ENCODE measurements at regions not wholly inside any gene's neighbourhood (a gene's known extent, or its start where the extent isn't known, plus 50 kb on each side); places are given as distances from the start of the nearest gene placed in this dataset.

GRCh38 chr13:107250628-107251027 is 682.7 kb upstream of the ARGLU1 start:
- peaks cover 0 to 4% (median 0%) of the 10 kb centered on the region in 5 donors for H3K4me1 ChIP-seq (ENCODE audit: control insufficient read depth in 5 of 5, insufficient read depth in 5 of 5, low read length in 5 of 5)
- H3K4me3 ChIP-seq = no peak overlapping the region
- DNase-seq (no peak), ATAC-seq (ENCODE audit: insufficient read depth, low FRiP score) (no peak)
- no peak for TF ChIP-seq CTCF (IDR thresholded peaks at IDR 0.05; ENCODE audit: control extremely low read depth, extremely low read depth)
- no peaks in the 10 kb centered on the region for H3K27me3 ChIP-seq (ENCODE audit: control insufficient read depth in 3 of 3, insufficient read depth in 3 of 3, low read length in 2 of 3)
- 75 to 76% methylated on average over 4 of the region's 4 CpGs for WGBS, 2 donors
- H3K9me3 ChIP-seq (ENCODE audit: control insufficient read depth in 4 of 4, insufficient read depth in 3 of 4, low read length in 3 of 4) = no peaks in the 10 kb centered on the region
- H3K36me3 ChIP-seq (ENCODE audit: control insufficient read depth in 4 of 4, insufficient read depth in 4 of 4, low read length in 4 of 4) = no peaks in the 10 kb centered on the region
- H3K9ac ChIP-seq (ENCODE audit: insufficient read depth in 1 of 2, low read length in 2 of 2) = no peak overlapping the region
- no peak overlapping the region for H3K27ac ChIP-seq (ENCODE audit: low read depth in 1 of 2, low read length in 1 of 2)

- Histone ChIP-seq H3K36me3 (ENCODE audit: control insufficient read depth in 4 of 4, insufficient read depth in 4 of 4, low read length in 4 of 4) (no peaks in the 10 kb centered on the region), H3K9ac (ENCODE audit: insufficient read depth in 1 of 2, low read length in 2 of 2) (no peak overlapping the region), H3K4me3 (no peak overlapping the region), H3K9me3 (ENCODE audit: control insufficient read depth in 4 of 4, insufficient read depth in 3 of 4, low read length in 3 of 4) (no peaks in the 10 kb centered on the region), H3K27me3 (ENCODE audit: control insufficient read depth in 3 of 3, insufficient read depth in 3 of 3, low read length in 2 of 3) (no peaks in the 10 kb centered on the region), H3K27ac (ENCODE audit: low read depth in 1 of 2, low read length in 1 of 2) (no peak overlapping the region), H3K4me1 (ENCODE audit: control insufficient read depth in 5 of 5, insufficient read depth in 5 of 5, low read length in 5 of 5) (peaks cover 0 to 4% (median 0%) of the 10 kb centered on the region in 5 donors)
- 79 to 80% methylated on average over 2 of the region's 2 CpGs for WGBS, 2 donors
- DNase-seq = no peak
- ATAC-seq (ENCODE audit: insufficient read depth, low FRiP score) = no peak
- no peak for TF ChIP-seq CTCF (IDR thresholded peaks at IDR 0.05; ENCODE audit: control extremely low read depth, extremely low read depth)
Measured at GRCh38 chr13:107244241-107244640, 676.3 kb upstream of the ARGLU1 start.

GRCh38 chr13:107242138-107242537 is 674.2 kb upstream of the ARGLU1 start:
- no peak for ATAC-seq (ENCODE audit: insufficient read depth, low FRiP score)
- DNase-seq = no peak
- peaks cover 0 to 2% (median 0%) of the 10 kb centered on the region in 5 donors for H3K4me1 ChIP-seq (ENCODE audit: control insufficient read depth in 5 of 5, insufficient read depth in 5 of 5, low read length in 5 of 5)
- no peaks in the 10 kb centered on the region for H3K36me3 ChIP-seq (ENCODE audit: control insufficient read depth in 4 of 4, insufficient read depth in 4 of 4, low read length in 4 of 4)
- H3K9ac ChIP-seq (ENCODE audit: insufficient read depth in 1 of 2, low read length in 2 of 2) = no peak overlapping the region
- TF ChIP-seq CTCF (IDR thresholded peaks at IDR 0.05; ENCODE audit: control extremely low read depth, extremely low read depth) = no peak
- no peaks in the 10 kb centered on the region for H3K27me3 ChIP-seq (ENCODE audit: control insufficient read depth in 3 of 3, insufficient read depth in 3 of 3, low read length in 2 of 3)
- 66 to 84% methylated on average over 6 of the region's 6 CpGs for WGBS, 2 donors
- H3K9me3 ChIP-seq (ENCODE audit: control insufficient read depth in 4 of 4, insufficient read depth in 3 of 4, low read length in 3 of 4) = no peaks in the 10 kb centered on the region
- no peak overlapping the region for H3K27ac ChIP-seq (ENCODE audit: low read depth in 1 of 2, low read length in 1 of 2)
- no peak overlapping the region for H3K4me3 ChIP-seq

GRCh38 chr13:107241381-107241780 is 673.4 kb upstream of the ARGLU1 start:
- H3K9ac ChIP-seq (ENCODE audit: insufficient read depth in 1 of 2, low read length in 2 of 2) = no peak overlapping the region
- no peaks in the 10 kb centered on the region for H3K9me3 ChIP-seq (ENCODE audit: control insufficient read depth in 4 of 4, insufficient read depth in 3 of 4, low read length in 3 of 4)
- H3K36me3 ChIP-seq (ENCODE audit: control insufficient read depth in 4 of 4, insufficient read depth in 4 of 4, low read length in 4 of 4) = no peaks in the 10 kb centered on the region
- no peaks in the 10 kb centered on the region for H3K27me3 ChIP-seq (ENCODE audit: control insufficient read depth in 3 of 3, insufficient read depth in 3 of 3, low read length in 2 of 3)
- no peaks in the 10 kb centered on the region for H3K4me1 ChIP-seq (ENCODE audit: control insufficient read depth in 5 of 5, insufficient read depth in 5 of 5, low read length in 5 of 5)
- no peak for TF ChIP-seq CTCF (IDR thresholded peaks at IDR 0.05; ENCODE audit: control extremely low read depth, extremely low read depth)
- H3K27ac ChIP-seq (ENCODE audit: low read depth in 1 of 2, low read length in 1 of 2) = no peak overlapping the region
- 82 to 90% methylated on average over 7 of the region's 7 CpGs for WGBS, 2 donors
- H3K4me3 ChIP-seq = no peak overlapping the region
- ATAC-seq (ENCODE audit: insufficient read depth, low FRiP score) = no peak
- no peak for DNase-seq

Data from lung (tissue), 11 donors.